GM19099 (cell line): ENCODE measurements at regions not wholly inside any gene's neighbourhood (a gene's known extent, or its start where the extent isn't known, plus 50 kb on each side); places are given as distances from the start of the nearest gene placed in this dataset.

Experiments
- POLR2A ChIP-seq: IDR thresholded peaks from 3 replicates; pipeline ENCODE4 v1.6.1; 2011; ENCODE audit warnings: low read depth; ENCODE audit not compliant: insufficient read length; ENCODE audit errors: extremely low read depth

GRCh38 chr2:7694076-7694985 is 777.1 kb downstream of the RNF144A start:
- no peak for TF ChIP-seq POLR2A

DNA sequence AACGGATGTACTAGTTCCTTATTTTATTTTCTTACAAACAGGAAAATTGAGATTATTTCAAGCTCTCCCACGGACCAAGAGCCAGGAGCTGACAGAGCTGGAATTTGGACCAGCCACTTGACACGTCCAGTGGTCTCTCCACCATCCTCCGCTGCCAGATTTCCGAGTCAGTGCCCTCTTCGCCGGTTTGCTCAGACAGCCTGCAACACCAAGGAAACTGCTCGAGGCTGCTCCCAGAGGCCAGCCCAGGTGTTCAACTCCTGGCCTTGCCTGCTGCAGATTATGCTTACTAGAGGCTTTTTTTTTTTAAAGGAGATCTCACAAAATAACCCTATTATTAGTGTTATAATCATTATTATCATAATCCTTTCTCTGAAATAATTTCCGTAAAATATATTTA is 779.8 kb downstream of the RNF144A start:
- TF ChIP-seq POLR2A, result no peak

- TF ChIP-seq POLR2A, result no peak
Observed at GRCh38 chr2:7701791-7702190, 784.6 kb downstream of the RNF144A start.

DNA sequence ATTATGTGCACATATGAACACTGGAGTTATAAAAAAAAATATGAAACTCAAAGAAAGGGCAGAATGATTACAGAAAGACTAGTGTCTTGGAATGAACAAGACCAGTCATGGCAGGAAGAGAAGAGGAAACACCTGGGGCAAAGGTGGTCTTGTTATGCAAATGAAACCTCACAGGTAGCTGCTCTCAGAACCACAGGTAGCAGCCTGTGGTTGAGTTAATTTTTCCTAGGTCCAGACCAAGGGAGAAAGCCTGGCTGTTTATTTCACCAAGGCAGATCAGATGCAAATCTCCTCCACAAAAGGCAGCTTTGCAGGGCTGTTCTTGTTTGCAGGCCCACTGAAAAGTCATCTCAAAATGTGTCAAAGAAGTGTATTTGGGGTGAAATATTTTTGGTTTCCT is 785.8 kb downstream of the RNF144A start:
- no peak for TF ChIP-seq POLR2A

DNA sequence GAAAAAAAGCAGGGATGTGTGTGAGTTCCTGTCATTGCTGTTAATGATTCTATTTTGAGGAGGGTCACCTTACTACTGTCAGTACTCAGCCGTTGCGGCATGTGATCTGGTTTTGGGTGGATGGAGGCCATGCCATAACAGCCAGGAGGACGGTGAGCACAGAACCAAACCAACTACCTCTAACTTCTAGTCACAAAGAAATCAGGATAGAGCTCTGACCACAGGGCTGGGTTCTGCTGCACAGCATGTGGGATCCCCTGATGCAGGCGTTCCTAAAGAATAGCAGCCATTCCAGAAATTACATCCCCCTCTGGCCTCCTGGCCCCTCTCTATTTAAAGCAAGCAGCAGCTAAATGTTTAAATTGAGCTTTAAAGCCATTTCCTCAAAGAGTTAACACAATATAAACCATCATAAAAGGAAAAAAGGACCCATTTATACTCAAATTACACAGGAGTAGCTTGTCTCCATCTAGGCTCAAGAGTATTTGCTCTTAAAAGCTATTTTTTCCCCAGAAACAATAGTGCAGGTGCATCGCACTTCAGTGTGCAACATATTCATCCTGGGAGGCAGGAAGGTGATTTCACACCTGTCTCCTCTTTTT is 786.4 kb downstream of the RNF144A start:
- no peak for TF ChIP-seq POLR2A

GRCh38 chr2:7704296-7704865 is 787.2 kb downstream of the RNF144A start:
- TF ChIP-seq POLR2A, result no peak

GRCh38 chr2:7706791-7707190 is 789.6 kb downstream of the RNF144A start:
- TF ChIP-seq POLR2A, result no peak

- TF ChIP-seq POLR2A, result no peak
Observed at GRCh38 chr2:7707723-7708122, 790.5 kb downstream of the RNF144A start.

- TF ChIP-seq POLR2A, result no peak
Observed at GRCh38 chr2:7709907-7710306, 792.7 kb downstream of the RNF144A start.

- no peak for TF ChIP-seq POLR2A
Observed at GRCh38 chr2:7711167-7711566, 794.0 kb downstream of the RNF144A start.

DNA sequence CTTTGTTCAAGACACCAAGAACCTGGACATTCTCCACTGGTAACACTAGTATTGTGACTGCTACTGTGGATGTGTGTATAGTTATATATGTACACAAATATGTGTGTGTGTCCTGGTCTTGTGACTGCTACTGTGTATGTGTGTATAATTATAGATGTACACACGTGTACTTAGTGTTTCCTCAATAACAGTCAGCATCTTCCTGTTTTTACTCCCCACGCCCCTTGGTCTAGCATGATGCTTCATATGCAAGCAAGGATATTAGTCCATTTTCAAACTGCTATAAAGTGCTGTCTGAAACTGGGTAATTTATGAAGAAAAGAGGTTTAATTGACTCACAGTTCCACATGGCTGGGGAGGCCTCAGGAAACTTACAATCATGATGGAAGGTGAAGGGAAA is 802.7 kb downstream of the RNF144A start:
- no peak for TF ChIP-seq POLR2A

GRCh38 chr2:7721413-7721995 is 804.3 kb downstream of the RNF144A start:
- no peak for TF ChIP-seq POLR2A

DNA sequence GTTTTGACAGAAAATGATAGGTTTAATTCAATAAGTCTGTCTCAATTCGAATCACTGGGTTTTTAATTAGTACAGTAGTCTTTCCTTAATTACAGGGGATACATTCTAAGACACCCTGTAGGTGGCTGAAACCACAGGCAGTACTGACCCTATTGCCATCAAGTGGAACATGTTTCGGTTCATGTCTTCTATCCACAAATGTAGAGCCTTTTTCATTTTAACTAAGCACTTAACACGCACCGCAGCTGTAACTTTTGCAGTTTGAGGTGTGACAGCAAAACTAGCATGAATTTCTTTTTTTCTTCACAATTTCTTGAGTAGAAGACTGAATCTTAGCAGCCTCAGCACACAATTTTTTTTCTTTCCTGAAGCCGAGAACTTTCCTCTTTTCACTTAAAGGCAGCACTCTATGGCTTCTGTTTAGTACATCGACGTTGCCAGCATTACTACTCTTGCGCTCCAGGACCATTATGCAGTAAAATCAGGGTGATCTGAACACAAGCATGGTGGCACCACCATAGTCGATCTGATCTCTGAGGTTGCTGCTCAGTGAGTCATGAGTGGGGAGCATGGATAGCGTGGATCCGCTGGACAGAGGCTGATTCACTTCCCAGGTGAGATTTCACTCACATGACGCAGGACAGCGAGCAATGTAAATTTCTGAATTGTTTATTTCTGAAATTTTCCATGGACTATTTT is 805.1 kb downstream of the RNF144A start:
- no peak for TF ChIP-seq POLR2A

DNA sequence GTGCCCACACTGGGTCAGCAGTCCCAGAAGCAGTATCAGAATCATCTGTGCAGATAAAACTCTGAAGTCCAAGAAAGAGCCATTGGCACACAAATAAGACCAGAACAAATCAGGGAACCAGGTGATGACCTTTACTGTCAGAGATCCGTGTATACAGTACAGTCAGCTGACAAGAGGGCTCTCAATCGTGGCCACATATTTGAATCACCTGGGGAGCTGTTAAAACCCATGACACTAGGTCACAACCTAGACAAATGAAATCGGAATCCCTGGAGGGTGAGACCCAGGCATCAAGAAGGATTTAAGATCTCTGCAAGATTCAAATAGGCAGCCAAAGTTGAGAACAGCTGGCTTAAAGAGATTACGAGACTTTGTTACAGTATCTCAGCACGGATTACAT is 807.1 kb downstream of the RNF144A start:
- TF ChIP-seq POLR2A, result no peak
